ENCODE measurements at regions not wholly inside any gene's neighbourhood (a gene's known extent, or its start where the extent isn't known, plus 50 kb on each side); places are given as distances from the start of the nearest gene placed in this dataset.

DNA sequence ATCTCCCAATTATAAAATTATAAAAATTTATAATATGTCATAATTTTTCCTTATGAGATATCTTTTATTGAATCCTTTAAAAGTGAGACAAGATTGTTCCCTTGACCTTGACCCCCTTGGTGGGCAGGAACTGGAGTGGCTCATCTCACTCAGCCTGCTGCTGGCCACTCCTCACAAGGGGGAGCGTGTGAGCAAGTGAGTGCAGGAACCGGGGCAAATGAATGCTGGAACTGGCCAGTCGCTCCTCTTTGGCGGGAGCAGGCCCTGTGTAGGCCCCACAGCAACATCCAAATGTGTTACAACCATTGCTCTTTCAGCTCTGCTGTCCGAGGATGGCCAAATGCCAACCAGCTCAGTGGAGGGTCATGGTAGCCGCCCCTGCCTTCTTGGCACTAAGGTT lies 178.8 kb downstream of the ETNK1 start (continued):
- TF ChIP-seq PAX5 (IDR thresholded peaks at IDR 0.05; ENCODE audit: borderline replicate concordance, low read depth, low read length) (no peak), ZNF207 (IDR thresholded peaks at IDR 0.05; ENCODE audit: borderline replicate concordance) (no peak)
- TF ChIP-seq, protein P1, sequence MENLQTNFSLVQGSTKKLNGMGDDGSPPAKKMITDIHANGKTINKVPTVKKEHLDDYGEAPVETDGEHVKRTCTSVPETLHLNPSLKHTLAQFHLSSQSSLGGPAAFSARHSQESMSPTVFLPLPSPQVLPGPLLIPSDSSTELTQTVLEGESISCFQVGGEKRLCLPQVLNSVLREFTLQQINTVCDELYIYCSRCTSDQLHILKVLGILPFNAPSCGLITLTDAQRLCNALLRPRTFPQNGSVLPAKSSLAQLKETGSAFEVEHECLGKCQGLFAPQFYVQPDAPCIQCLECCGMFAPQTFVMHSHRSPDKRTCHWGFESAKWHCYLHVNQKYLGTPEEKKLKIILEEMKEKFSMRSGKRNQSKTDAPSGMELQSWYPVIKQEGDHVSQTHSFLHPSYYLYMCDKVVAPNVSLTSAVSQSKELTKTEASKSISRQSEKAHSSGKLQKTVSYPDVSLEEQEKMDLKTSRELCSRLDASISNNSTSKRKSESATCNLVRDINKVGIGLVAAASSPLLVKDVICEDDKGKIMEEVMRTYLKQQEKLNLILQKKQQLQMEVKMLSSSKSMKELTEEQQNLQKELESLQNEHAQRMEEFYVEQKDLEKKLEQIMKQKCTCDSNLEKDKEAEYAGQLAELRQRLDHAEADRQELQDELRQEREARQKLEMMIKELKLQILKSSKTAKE (IDR thresholded peaks at IDR 0.05; ENCODE audit: low read depth, poor library complexity, severe bottlenecking) = no peak

DNA sequence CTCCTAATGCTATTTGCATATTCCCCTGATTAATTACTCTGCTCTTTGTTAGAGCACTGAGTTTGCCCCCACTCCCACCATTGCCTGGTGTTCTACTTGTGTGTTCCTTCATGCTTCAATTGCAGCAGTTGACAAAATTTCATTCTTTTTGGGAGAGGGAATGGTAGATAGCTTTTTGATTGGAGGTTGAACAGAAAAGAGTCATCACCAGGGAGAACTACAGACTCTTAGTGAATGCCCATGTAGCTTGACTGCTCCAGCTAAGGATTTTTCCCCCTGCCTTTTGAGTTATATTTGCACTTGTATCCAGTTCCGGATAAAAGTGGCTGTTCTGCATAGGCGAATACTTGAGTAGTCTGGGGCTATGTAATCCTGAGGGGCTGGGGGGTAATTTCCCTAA lies 183.9 kb downstream of the ETNK1 start:
- in situ Hi-C loops (cut with MboI) = no loop called here
- H4K20me1 ChIP-seq (ENCODE audit: control insufficient read depth, insufficient read depth) = no peaks in the 10 kb centered on the region
- FAIRE-seq (no peak), DNase-seq (ENCODE audit: low read depth, low spot score) (no peak), ATAC-seq (no peak)
- no peaks in the 10 kb centered on the region for H3K36me3 ChIP-seq (ENCODE audit: control insufficient read depth in 2 of 2, insufficient read depth in 2 of 2, low read length in 1 of 2)
- no peaks in the 10 kb centered on the region for H3K4me1 ChIP-seq (ENCODE audit: control insufficient read depth, insufficient read depth, low read length)
- H3K27me3 ChIP-seq (replicated peaks in 1 of 2; ENCODE audit: control insufficient read depth in 2 of 2, insufficient read depth in 2 of 2, low read length in 1 of 2) = no peaks in the 10 kb centered on the region
- H3K27ac ChIP-seq (ENCODE audit: control insufficient read depth, insufficient read depth) = no peak overlapping the region
- WGBS (ENCODE audit: insufficient coverage, insufficient replicate concordance, low lambda C conversion rate, missing lambda C conversion rate) = 71% methylated on average over 2 of the region's 2 CpGs
- no peak overlapping the region for H3K9ac ChIP-seq (ENCODE audit: control insufficient read depth, insufficient read depth, low read length)
- H3K4me3 ChIP-seq = no peak overlapping the region
- no peak overlapping the region for H3K4me2 ChIP-seq (ENCODE audit: control insufficient read depth, insufficient read depth)
- ChIA-PET RAD21 (ENCODE audit: unreplicated experiment) (interaction anchor here (0.6 kb wide), 1 partner anchor 79 kb away, joined by 3 read pairs; no protein-coding TSS in a partner anchor), POLR2A (no interaction called here), SMC1A (ENCODE audit: uncharacterized antibody, unreplicated experiment) (no interaction called here), CTCF (no interaction called here)
- no peaks in the 10 kb centered on the region for H3K79me2 ChIP-seq (ENCODE audit: control insufficient read depth, insufficient read depth, low read length)
- intact Hi-C loops (cut with micrococcal nuclease; ENCODE audit: unreplicated experiment) = no loop called here
- H3K9me3 ChIP-seq (replicated peaks; ENCODE audit: control insufficient read depth, insufficient read depth, low read length) = no peaks in the 10 kb centered on the region
- BruUV-seq (replicated peaks) = no TSS peak
- H2AFZ ChIP-seq (ENCODE audit: control insufficient read depth, low read depth, low read length) = no peak overlapping the region
- no peak for TF ChIP-seq EGR1 (IDR thresholded peaks at IDR 0.05; ENCODE audit: borderline replicate concordance in 1 of 2, low read depth in 2 of 2, low read length in 2 of 2)
- TF ChIP-seq EZH2 (IDR thresholded peaks at IDR 0.05; ENCODE audit: borderline replicate concordance, control insufficient read depth, low read depth, low read length) = no peak
- TF ChIP-seq, protein P2, sequence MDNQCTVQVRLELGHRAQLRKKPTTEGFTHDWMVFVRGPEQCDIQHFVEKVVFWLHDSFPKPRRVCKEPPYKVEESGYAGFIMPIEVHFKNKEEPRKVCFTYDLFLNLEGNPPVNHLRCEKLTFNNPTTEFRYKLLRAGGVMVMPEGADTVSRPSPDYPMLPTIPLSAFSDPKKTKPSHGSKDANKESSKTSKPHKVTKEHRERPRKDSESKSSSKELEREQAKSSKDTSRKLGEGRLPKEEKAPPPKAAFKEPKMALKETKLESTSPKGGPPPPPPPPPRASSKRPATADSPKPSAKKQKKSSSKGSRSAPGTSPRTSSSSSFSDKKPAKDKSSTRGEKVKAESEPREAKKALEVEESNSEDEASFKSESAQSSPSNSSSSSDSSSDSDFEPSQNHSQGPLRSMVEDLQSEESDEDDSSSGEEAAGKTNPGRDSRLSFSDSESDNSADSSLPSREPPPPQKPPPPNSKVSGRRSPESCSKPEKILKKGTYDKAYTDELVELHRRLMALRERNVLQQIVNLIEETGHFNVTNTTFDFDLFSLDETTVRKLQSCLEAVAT (IDR thresholded peaks at IDR 0.05) = no peak
- TF ChIP-seq, protein P3, sequence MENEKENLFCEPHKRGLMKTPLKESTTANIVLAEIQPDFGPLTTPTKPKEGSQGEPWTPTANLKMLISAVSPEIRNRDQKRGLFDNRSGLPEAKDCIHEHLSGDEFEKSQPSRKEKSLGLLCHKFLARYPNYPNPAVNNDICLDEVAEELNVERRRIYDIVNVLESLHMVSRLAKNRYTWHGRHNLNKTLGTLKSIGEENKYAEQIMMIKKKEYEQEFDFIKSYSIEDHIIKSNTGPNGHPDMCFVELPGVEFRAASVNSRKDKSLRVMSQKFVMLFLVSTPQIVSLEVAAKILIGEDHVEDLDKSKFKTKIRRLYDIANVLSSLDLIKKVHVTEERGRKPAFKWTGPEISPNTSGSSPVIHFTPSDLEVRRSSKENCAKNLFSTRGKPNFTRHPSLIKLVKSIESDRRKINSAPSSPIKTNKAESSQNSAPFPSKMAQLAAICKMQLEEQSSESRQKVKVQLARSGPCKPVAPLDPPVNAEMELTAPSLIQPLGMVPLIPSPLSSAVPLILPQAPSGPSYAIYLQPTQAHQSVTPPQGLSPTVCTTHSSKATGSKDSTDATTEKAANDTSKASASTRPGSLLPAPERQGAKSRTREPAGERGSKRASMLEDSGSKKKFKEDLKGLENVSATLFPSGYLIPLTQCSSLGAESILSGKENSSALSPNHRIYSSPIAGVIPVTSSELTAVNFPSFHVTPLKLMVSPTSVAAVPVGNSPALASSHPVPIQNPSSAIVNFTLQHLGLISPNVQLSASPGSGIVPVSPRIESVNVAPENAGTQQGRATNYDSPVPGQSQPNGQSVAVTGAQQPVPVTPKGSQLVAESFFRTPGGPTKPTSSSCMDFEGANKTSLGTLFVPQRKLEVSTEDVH (IDR thresholded peaks at IDR 0.05; ENCODE audit: low read depth, partially characterized antibody) = no peak
- TF ChIP-seq BMI1 (IDR thresholded peaks at IDR 0.05; ENCODE audit: borderline replicate concordance) = no peak
- no peak for TF ChIP-seq MTA3 (IDR thresholded peaks at IDR 0.05; ENCODE audit: borderline replicate concordance, low read length)
- TF ChIP-seq ZSCAN29 (IDR thresholded peaks at IDR 0.05) = no peak
- TF ChIP-seq, protein P4, sequence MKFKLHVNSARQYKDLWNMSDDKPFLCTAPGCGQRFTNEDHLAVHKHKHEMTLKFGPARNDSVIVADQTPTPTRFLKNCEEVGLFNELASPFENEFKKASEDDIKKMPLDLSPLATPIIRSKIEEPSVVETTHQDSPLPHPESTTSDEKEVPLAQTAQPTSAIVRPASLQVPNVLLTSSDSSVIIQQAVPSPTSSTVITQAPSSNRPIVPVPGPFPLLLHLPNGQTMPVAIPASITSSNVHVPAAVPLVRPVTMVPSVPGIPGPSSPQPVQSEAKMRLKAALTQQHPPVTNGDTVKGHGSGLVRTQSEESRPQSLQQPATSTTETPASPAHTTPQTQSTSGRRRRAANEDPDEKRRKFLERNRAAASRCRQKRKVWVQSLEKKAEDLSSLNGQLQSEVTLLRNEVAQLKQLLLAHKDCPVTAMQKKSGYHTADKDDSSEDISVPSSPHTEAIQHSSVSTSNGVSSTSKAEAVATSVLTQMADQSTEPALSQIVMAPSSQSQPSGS (IDR thresholded peaks at IDR 0.05; ENCODE audit: low read length) = no peak
- no peak for TF ChIP-seq SP1 (IDR thresholded peaks at IDR 0.05; ENCODE audit: low read depth, low read length)
- TF ChIP-seq MYC (IDR thresholded peaks at IDR 0.05; ENCODE audit: insufficient read depth, insufficient read length, insufficient replicate concordance, low read length, severe bottlenecking) = no peak
